ENCODE measurements at regions not wholly inside any gene's neighbourhood (a gene's known extent, or its start where the extent isn't known, plus 50 kb on each side); places are given as distances from the start of the nearest gene placed in this dataset.
A peak's percentile ranks its signal among the peaks of the same experiment; 100 is the strongest.

- FAIRE-seq (no peak), DNase-seq (ENCODE audit: low read depth) (no peak)
- peaks cover 13% of the 10 kb centered on the region for H3K27me3 ChIP-seq (ENCODE audit: control insufficient read depth, insufficient read depth, low read length)
- no peak for TF ChIP-seq CTCF (IDR thresholded peaks at IDR 0.05; ENCODE audit: insufficient read depth, low read length, severe bottlenecking)
- H3K36me3 ChIP-seq (ENCODE audit: control insufficient read depth, insufficient read depth, low read length) = no peaks in the 10 kb centered on the region
- no peak overlapping the region for H3K4me3 ChIP-seq (ENCODE audit: low read depth, low read length)
Measured at GRCh38 chr3:124582621-124583395, 147.4 kb upstream of the UMPS start.

GRCh38 chr3:124584245-124584551, 146.1 kb upstream of the UMPS start:
- DNase-seq (ENCODE audit: low read depth) = no peak
- no peaks in the 10 kb centered on the region for H3K36me3 ChIP-seq (ENCODE audit: control insufficient read depth, insufficient read depth, low read length)
- H3K4me3 ChIP-seq (ENCODE audit: low read depth, low read length) = no peak overlapping the region
- H3K27me3 ChIP-seq (ENCODE audit: control insufficient read depth, insufficient read depth, low read length) = peaks cover 13% of the 10 kb centered on the region
- TF ChIP-seq CTCF (IDR thresholded peaks at IDR 0.05; ENCODE audit: insufficient read depth, low read length, severe bottlenecking) = no peak
- no peak for FAIRE-seq

- peak overlapping the region; percentile 45 for H3K4me3 ChIP-seq (ENCODE audit: low read depth, low read length)
- peak; percentile 35 for DNase-seq (ENCODE audit: low read depth)
- H3K36me3 ChIP-seq (ENCODE audit: control insufficient read depth, insufficient read depth, low read length) = no peaks in the 10 kb centered on the region
- peaks cover 13% of the 10 kb centered on the region for H3K27me3 ChIP-seq (ENCODE audit: control insufficient read depth, insufficient read depth, low read length)
- FAIRE-seq = peak; percentile 7
- TF ChIP-seq CTCF (IDR thresholded peaks at IDR 0.05; ENCODE audit: insufficient read depth, low read length, severe bottlenecking) = no peak
Measured at GRCh38 chr3:124584552-124585391, 145.5 kb upstream of the UMPS start.

GRCh38 chr3:124586126-124587052, 143.9 kb upstream of the UMPS start:
- Histone ChIP-seq H3K27me3 (ENCODE audit: control insufficient read depth, insufficient read depth, low read length) (peaks cover 13% of the 10 kb centered on the region), H3K4me3 (ENCODE audit: low read depth, low read length) (no peak overlapping the region), H3K36me3 (ENCODE audit: control insufficient read depth, insufficient read depth, low read length) (no peaks in the 10 kb centered on the region)
- FAIRE-seq = no peak
- no peak for DNase-seq (ENCODE audit: low read depth)
- TF ChIP-seq CTCF (IDR thresholded peaks at IDR 0.05; ENCODE audit: insufficient read depth, low read length, severe bottlenecking) = no peak

- peak; percentile 7 for FAIRE-seq
- Histone ChIP-seq H3K36me3 (ENCODE audit: control insufficient read depth, insufficient read depth, low read length) (no peaks in the 10 kb centered on the region), H3K27me3 (ENCODE audit: control insufficient read depth, insufficient read depth, low read length) (peaks cover 13% of the 10 kb centered on the region), H3K4me3 (ENCODE audit: low read depth, low read length) (no peak overlapping the region)
- peak; percentile 54 for DNase-seq (ENCODE audit: low read depth)
- no peak for TF ChIP-seq CTCF (IDR thresholded peaks at IDR 0.05; ENCODE audit: insufficient read depth, low read length, severe bottlenecking)
Measured at GRCh38 chr3:124587053-124587408, 143.2 kb upstream of the UMPS start.

All from bronchial epithelial cell (primary cell).